ENCODE measurements at regions not wholly inside any gene's neighbourhood (a gene's known extent, or its start where the extent isn't known, plus 50 kb on each side); places are given as distances from the start of the nearest gene placed in this dataset.

GRCh38 chrX:23134136-23134535, 134.4 kb downstream of the DDX53 start:
- no peaks in the 10 kb centered on the region for H3K4me1 ChIP-seq (replicated peaks in 1 of 2)
- intact Hi-C loops (cut with DNase I), result no loop called here
- H3K9me3 ChIP-seq (replicated peaks in 1 of 3), result no peaks in the 10 kb centered on the region
- no peaks in the 10 kb centered on the region for H3K36me3 ChIP-seq (replicated peaks in 1 of 2)
- no peak overlapping the region for H3K27ac ChIP-seq
- TF ChIP-seq, protein P1, sequence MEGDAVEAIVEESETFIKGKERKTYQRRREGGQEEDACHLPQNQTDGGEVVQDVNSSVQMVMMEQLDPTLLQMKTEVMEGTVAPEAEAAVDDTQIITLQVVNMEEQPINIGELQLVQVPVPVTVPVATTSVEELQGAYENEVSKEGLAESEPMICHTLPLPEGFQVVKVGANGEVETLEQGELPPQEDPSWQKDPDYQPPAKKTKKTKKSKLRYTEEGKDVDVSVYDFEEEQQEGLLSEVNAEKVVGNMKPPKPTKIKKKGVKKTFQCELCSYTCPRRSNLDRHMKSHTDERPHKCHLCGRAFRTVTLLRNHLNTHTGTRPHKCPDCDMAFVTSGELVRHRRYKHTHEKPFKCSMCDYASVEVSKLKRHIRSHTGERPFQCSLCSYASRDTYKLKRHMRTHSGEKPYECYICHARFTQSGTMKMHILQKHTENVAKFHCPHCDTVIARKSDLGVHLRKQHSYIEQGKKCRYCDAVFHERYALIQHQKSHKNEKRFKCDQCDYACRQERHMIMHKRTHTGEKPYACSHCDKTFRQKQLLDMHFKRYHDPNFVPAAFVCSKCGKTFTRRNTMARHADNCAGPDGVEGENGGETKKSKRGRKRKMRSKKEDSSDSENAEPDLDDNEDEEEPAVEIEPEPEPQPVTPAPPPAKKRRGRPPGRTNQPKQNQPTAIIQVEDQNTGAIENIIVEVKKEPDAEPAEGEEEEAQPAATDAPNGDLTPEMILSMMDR (IDR thresholded peaks at IDR 0.05), result no peak
- TF ChIP-seq POLR2A (IDR thresholded peaks at IDR 0.05), result no peak
- no peaks in the 10 kb centered on the region for H3K27me3 ChIP-seq
- DNase-seq, result no peak
- H3K4me3 ChIP-seq, result no peak overlapping the region

GRCh38 chrX:23136816-23137215, 137.1 kb downstream of the DDX53 start:
- H3K27me3 ChIP-seq, result no peaks in the 10 kb centered on the region

DNA sequence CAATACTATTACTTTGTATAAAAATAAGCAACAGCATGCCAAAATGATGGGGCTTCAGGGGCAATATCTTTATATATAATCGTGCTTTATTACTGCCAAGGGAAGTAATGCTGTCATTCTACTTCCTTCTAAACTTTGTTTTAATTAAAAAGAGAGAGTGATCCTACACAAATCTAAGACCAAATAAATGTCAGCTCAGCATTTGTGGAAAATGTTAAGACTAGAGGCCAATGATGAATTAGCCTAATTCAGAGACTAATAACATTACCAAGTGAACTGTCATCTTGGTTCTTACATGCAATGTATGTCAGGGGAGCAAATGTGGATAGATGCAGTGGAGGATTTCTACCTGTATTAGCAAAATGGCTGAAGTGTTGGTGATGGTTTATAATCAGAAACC, 166.4 kb upstream of the PTCHD1 start:
- H3K27ac ChIP-seq, result no peak overlapping the region
- no peak for DNase-seq
- H3K27me3 ChIP-seq, result peaks cover 11% of the 10 kb centered on the region
- intact Hi-C loops (cut with DNase I), result no loop called here
- H3K9me3 ChIP-seq (replicated peaks in 1 of 3), result no peaks in the 10 kb centered on the region
- H3K4me3 ChIP-seq, result no peak overlapping the region
- H3K36me3 ChIP-seq (replicated peaks in 1 of 2), result no peaks in the 10 kb centered on the region
- no peaks in the 10 kb centered on the region for H3K4me1 ChIP-seq (replicated peaks in 1 of 2)
- WGBS, 4 donors, result 46 to 62% (median 49%) methylated on average over 1 of the region's 1 CpG
- TF ChIP-seq, protein P1 (IDR thresholded peaks at IDR 0.05), result no peak
- no peak for TF ChIP-seq POLR2A (IDR thresholded peaks at IDR 0.05)

More at GRCh38 chrX:23136816-23137215, 137.1 kb downstream of the DDX53 start:
- WGBS, 4 donors, result 76 to 89% (median 78%) methylated on average over 6 of the region's 6 CpGs
- DNase-seq, result no peak
- Histone ChIP-seq H3K4me1 (replicated peaks in 1 of 2) (no peaks in the 10 kb centered on the region), H3K4me3 (no peak overlapping the region), H3K27ac (no peak overlapping the region), H3K9me3 (replicated peaks in 1 of 3) (no peaks in the 10 kb centered on the region), H3K36me3 (replicated peaks in 1 of 2) (no peaks in the 10 kb centered on the region)
- TF ChIP-seq, protein P1 (IDR thresholded peaks at IDR 0.05), result no peak
- TF ChIP-seq POLR2A (IDR thresholded peaks at IDR 0.05), result no peak
- intact Hi-C loops (cut with DNase I), result no loop called here

DNA sequence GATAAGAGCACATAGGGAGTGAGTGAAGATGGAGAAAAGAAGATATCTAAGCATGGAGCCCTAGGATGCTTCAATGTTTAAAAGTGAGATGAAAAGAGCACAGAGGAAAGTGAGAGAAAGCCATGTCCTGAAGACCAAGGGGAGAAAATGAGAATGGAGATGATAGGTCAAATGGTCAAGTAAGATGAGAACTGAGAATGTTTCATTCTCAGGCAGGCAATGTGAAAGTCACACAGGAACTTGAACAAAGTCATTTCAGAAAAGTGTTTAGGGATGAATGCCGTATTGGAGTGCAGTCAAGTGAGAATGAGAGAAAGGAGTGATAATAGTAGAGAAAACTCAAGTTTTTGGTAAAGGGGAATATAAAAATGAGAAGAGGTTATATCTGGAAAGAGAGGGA, 148.7 kb upstream of the PTCHD1 start:
- intact Hi-C loops (cut with DNase I), result no loop called here
- TF ChIP-seq, protein P1 (IDR thresholded peaks at IDR 0.05), result no peak
- TF ChIP-seq POLR2A (IDR thresholded peaks at IDR 0.05), result no peak
- Histone ChIP-seq H3K36me3 (replicated peaks in 1 of 2) (no peaks in the 10 kb centered on the region), H3K4me1 (replicated peaks in 1 of 2) (no peaks in the 10 kb centered on the region), H3K4me3 (no peak overlapping the region), H3K27ac (no peak overlapping the region), H3K27me3 (peaks cover 6% of the 10 kb centered on the region), H3K9me3 (replicated peaks in 1 of 3) (no peaks in the 10 kb centered on the region)
- 71 to 91% (median 73%) methylated on average over 1 of the region's 1 CpG for WGBS, 4 donors
- DNase-seq, result no peak
